Endothelial cell of umbilical vein (primary cell): ENCODE measurements at regions not wholly inside any gene's neighbourhood (a gene's known extent, or its start where the extent isn't known, plus 50 kb on each side); places are given as distances from the start of the nearest gene placed in this dataset.

Source experiments
- CTCF ChIP-seq, 2 donors: IDR thresholded peaks; 1 replicate in 1 of 2; 2 replicates in 1 of 2; pipeline ENCODE4 v1.5.1; 2011; ENCODE audit warnings: low read length in 2 of 2, mild to moderate bottlenecking in 2 of 2, moderate library complexity in 2 of 2, control low read depth in 1 of 2, inconsistent platforms in 1 of 2, low read depth in 1 of 2; ENCODE audit not compliant: insufficient read depth in 1 of 2; ENCODE audit errors: extremely low read depth in 1 of 2
- EZH2 ChIP-seq: IDR thresholded peaks from 2 replicates; pipeline ENCODE4 v1.6.1; 2012; ENCODE audit warnings: borderline replicate concordance, low read depth, mild to moderate bottlenecking, moderate library complexity, low read length, inconsistent platforms; ENCODE audit not compliant: severe bottlenecking
- POLR2AphosphoS5 ChIP-seq: IDR thresholded peaks from 2 replicates; pipeline ENCODE4 v1.6.1; 2012; ENCODE audit warnings: low read depth, mild to moderate bottlenecking, control low read depth, low read length, moderate library complexity; ENCODE audit not compliant: insufficient read depth

- TF ChIP-seq POLR2AphosphoS5 (no peak), EZH2 (no peak), CTCF (IDR thresholded peaks at IDR 0.05; ENCODE audit: extremely low read depth in 1 of 2, insufficient read depth in 1 of 2, low read depth in 1 of 2, low read length in 2 of 2) (no peak)
These were observed 502.6 kb upstream of the AUTS2 start for GRCh38 chr7:69095649-69096048.
